HFF-Myc (cell line): ENCODE measurements at regions not wholly inside any gene's neighbourhood (a gene's known extent, or its start where the extent isn't known, plus 50 kb on each side); places are given as distances from the start of the nearest gene placed in this dataset.
A peak's percentile ranks its signal among the peaks of the same experiment; 100 is the strongest.

Experiments
- DNase-seq: peaks from one replicate; pipeline ENCODE4 v3.0.0-alpha.2; 2011; ENCODE audit warnings: low read depth; ENCODE audit errors: extremely low read depth
- H3K4me3 ChIP-seq: replicated peaks from 2 replicates; pipeline ENCODE4 v1.5.1; 2011; ENCODE audit warnings: low read depth, mild to moderate bottlenecking, control low read depth, low read length
- CTCF ChIP-seq: IDR thresholded peaks from 2 replicates; pipeline ENCODE4 v1.5.1; 2012; ENCODE audit warnings: mild to moderate bottlenecking, low read depth, low read length, control low read depth; ENCODE audit errors: missing control alignments

- H3K4me3 ChIP-seq, result no peak overlapping the region
- no peak for TF ChIP-seq CTCF
- no peak for DNase-seq
Observed at GRCh38 chr16:64544859-64545258, 577.0 kb downstream of the CDH11 start.

- H3K4me3 ChIP-seq, result no peak overlapping the region
- peak; percentile 16 for DNase-seq
- TF ChIP-seq CTCF, result no peak
Observed at GRCh38 chr16:64543441-64543840, 578.4 kb downstream of the CDH11 start.

GRCh38 chr16:64543031-64543430 is 578.8 kb downstream of the CDH11 start:
- no peak for DNase-seq
- H3K4me3 ChIP-seq, result no peak overlapping the region
- no peak for TF ChIP-seq CTCF

GRCh38 chr16:64542152-64542551 is 579.7 kb downstream of the CDH11 start:
- H3K4me3 ChIP-seq, result no peak overlapping the region
- no peak for DNase-seq
- no peak for TF ChIP-seq CTCF

GRCh38 chr16:64541621-64542020 is 580.2 kb downstream of the CDH11 start:
- TF ChIP-seq CTCF, result no peak

GRCh38 chr16:64540434-64540833 is 581.4 kb downstream of the CDH11 start:
- no peak overlapping the region for H3K4me3 ChIP-seq
- no peak for DNase-seq
- no peak for TF ChIP-seq CTCF

More at GRCh38 chr16:64541621-64542020, 580.2 kb downstream of the CDH11 start:
- DNase-seq, result no peak
- H3K4me3 ChIP-seq, result no peak overlapping the region

- TF ChIP-seq CTCF, result no peak
- DNase-seq, result no peak
- H3K4me3 ChIP-seq, result no peak overlapping the region
Observed at GRCh38 chr16:64539811-64540371, 582.0 kb downstream of the CDH11 start.
